Natural killer cell treated with Interleukin-12 subunit alpha and Interleukin-12 subunit beta and Interleukin-15 and Interleukin-18, amount 100 ng/mL, for 72 hours (primary cell): ENCODE measurements at regions not wholly inside any gene's neighbourhood (a gene's known extent, or its start where the extent isn't known, plus 50 kb on each side); places are given as distances from the start of the nearest gene placed in this dataset.

ENCODE experiments used
- ATAC-seq, 2 donors: fragments of 150-1000 bp; cut with Tn5 transposase in 1 of 2; sonication (Bioruptor Pico), chemical (Tn5 transposase) in 1 of 2; 2 replicates each; pipeline ENCODE4 v1.10.0; 2021
- DNase-seq: peaks from one replicate; pipeline ENCODE4 v3.0.0; 2022; ENCODE audit warnings: low spot score
- H3K27ac Mint-ChIP-seq, 2 donors: 1 replicate in 1 of 2; 2 replicates in 1 of 2; pipeline ENCODE4 v1.8.0; 2022; ENCODE audit warnings: mixed read lengths in 2 of 2, mild to moderate bottlenecking in 1 of 2, moderate library complexity in 1 of 2
- H3K27me3 Mint-ChIP-seq, 2 donors: 1 replicate in 1 of 2; 2 replicates in 1 of 2; pipeline ENCODE4 v1.8.0; 2022; ENCODE audit warnings: mixed read lengths in 2 of 2
- H3K36me3 Mint-ChIP-seq: one replicate; pipeline ENCODE4 v1.8.0; 2022; ENCODE audit warnings: mixed read lengths
- H3K4me1 Mint-ChIP-seq, 2 donors: 1 replicate in 1 of 2; 2 replicates in 1 of 2; pipeline ENCODE4 v1.8.0; 2022; ENCODE audit warnings: low read depth in 2 of 2, mixed read lengths in 2 of 2, mild to moderate bottlenecking in 1 of 2
- H3K4me3 Mint-ChIP-seq: one replicate; pipeline ENCODE4 v1.8.0; 2022; ENCODE audit warnings: mixed read lengths
- H3K9me3 Mint-ChIP-seq: 2 replicates; pipeline ENCODE4 v1.8.0; 2022; ENCODE audit warnings: mixed read lengths

GRCh38 chr10:78396754-78397153 lies 363.1 kb downstream of the RPS24 start:
- DNase-seq (no peak), ATAC-seq (no peak)
- Mint-ChIP-seq H3K9me3 (no peaks in the 10 kb centered on the region), H3K27ac (no peak overlapping the region), H3K4me3 (no peak overlapping the region), H3K27me3 (peaks cover 0 to 6% of the 10 kb centered on the region in 2 donors), H3K4me1 (no peaks in the 10 kb centered on the region), H3K36me3 (no peaks in the 10 kb centered on the region)

GRCh38 chr10:78397786-78398185 lies 364.1 kb downstream of the RPS24 start:
- Mint-ChIP-seq H3K4me1 (no peaks in the 10 kb centered on the region), H3K27ac (no peak overlapping the region), H3K4me3 (no peak overlapping the region), H3K9me3 (no peaks in the 10 kb centered on the region), H3K27me3 (peaks cover 0 to 6% of the 10 kb centered on the region in 2 donors), H3K36me3 (no peaks in the 10 kb centered on the region)
- no peak for DNase-seq
- ATAC-seq: no peak

- H3K9me3 Mint-ChIP-seq: no peaks in the 10 kb centered on the region
- ATAC-seq (peak in 1 of 2 donors; percentile 29), DNase-seq (no peak)
- H3K36me3 Mint-ChIP-seq: no peaks in the 10 kb centered on the region
- H3K27ac Mint-ChIP-seq: no peak overlapping the region
- H3K4me3 Mint-ChIP-seq: no peak overlapping the region
- no peaks in the 10 kb centered on the region for H3K4me1 Mint-ChIP-seq
- peaks cover 0 to 6% of the 10 kb centered on the region in 2 donors for H3K27me3 Mint-ChIP-seq
Measured at GRCh38 chr10:78398382-78398781, 364.7 kb downstream of the RPS24 start.

GRCh38 chr10:78401624-78402367 lies 368.1 kb downstream of the RPS24 start:
- DNase-seq: no peak
- Mint-ChIP-seq H3K4me3 (no peak overlapping the region), H3K27ac (no peak overlapping the region), H3K27me3 (peaks cover 13 to 14% of the 10 kb centered on the region in 2 donors), H3K9me3 (no peaks in the 10 kb centered on the region), H3K4me1 (peaks cover 0 to 6% of the 10 kb centered on the region in 2 donors), H3K36me3 (no peaks in the 10 kb centered on the region)
- ATAC-seq: no peak

GRCh38 chr10:78402591-78402990 lies 368.9 kb downstream of the RPS24 start:
- H3K4me3 Mint-ChIP-seq: no peak overlapping the region
- ATAC-seq: no peak

GRCh38 chr10:78403781-78404180 lies 370.1 kb downstream of the RPS24 start:
- Mint-ChIP-seq H3K27me3 (peaks cover 15 to 18% of the 10 kb centered on the region in 2 donors), H3K4me1 (peaks cover 0 to 14% of the 10 kb centered on the region in 2 donors), H3K4me3 (no peak overlapping the region), H3K27ac (no peak overlapping the region), H3K9me3 (no peaks in the 10 kb centered on the region), H3K36me3 (no peaks in the 10 kb centered on the region)
- no peak for ATAC-seq
- no peak for DNase-seq

More at GRCh38 chr10:78402591-78402990, 368.9 kb downstream of the RPS24 start:
- Mint-ChIP-seq H3K27me3 (peaks cover 15% of the 10 kb centered on the region in 2 donors), H3K27ac (no peak overlapping the region), H3K4me1 (peaks cover 0 to 9% of the 10 kb centered on the region in 2 donors), H3K36me3 (no peaks in the 10 kb centered on the region), H3K9me3 (no peaks in the 10 kb centered on the region)
- DNase-seq: no peak

- Mint-ChIP-seq H3K27ac (no peak overlapping the region), H3K27me3 (peaks cover 15 to 18% of the 10 kb centered on the region in 2 donors), H3K9me3 (no peaks in the 10 kb centered on the region), H3K4me3 (no peak overlapping the region), H3K4me1 (peaks cover 0 to 14% of the 10 kb centered on the region in 2 donors), H3K36me3 (no peaks in the 10 kb centered on the region)
- DNase-seq: no peak
- no peak for ATAC-seq
Measured at GRCh38 chr10:78404296-78404695, 370.6 kb downstream of the RPS24 start.

GRCh38 chr10:78405231-78405630 lies 371.6 kb downstream of the RPS24 start:
- H3K36me3 Mint-ChIP-seq: no peaks in the 10 kb centered on the region
- peaks cover 15 to 18% of the 10 kb centered on the region in 2 donors for H3K27me3 Mint-ChIP-seq
- no peak overlapping the region for H3K27ac Mint-ChIP-seq
- H3K4me3 Mint-ChIP-seq: no peak overlapping the region
- ATAC-seq (no peak), DNase-seq (no peak)
- peaks cover 0 to 14% of the 10 kb centered on the region in 2 donors for H3K4me1 Mint-ChIP-seq
- H3K9me3 Mint-ChIP-seq: no peaks in the 10 kb centered on the region

GRCh38 chr10:78405736-78406135 lies 372.1 kb downstream of the RPS24 start:
- DNase-seq (no peak), ATAC-seq (no peak)
- Mint-ChIP-seq H3K9me3 (no peaks in the 10 kb centered on the region), H3K4me1 (peaks cover 0 to 14% of the 10 kb centered on the region in 2 donors), H3K36me3 (no peaks in the 10 kb centered on the region), H3K27ac (no peak overlapping the region), H3K27me3 (peaks cover 15 to 18% of the 10 kb centered on the region in 2 donors), H3K4me3 (no peak overlapping the region)

GRCh38 chr10:78406648-78407008 lies 373.0 kb downstream of the RPS24 start:
- peak overlapping the region in 1 of 2 donors; percentile 36 for H3K27ac Mint-ChIP-seq
- ATAC-seq (no peak), DNase-seq (no peak)
- peaks cover 0 to 14% of the 10 kb centered on the region in 2 donors for H3K4me1 Mint-ChIP-seq
- no peaks in the 10 kb centered on the region for H3K36me3 Mint-ChIP-seq
- peaks cover 9 to 18% of the 10 kb centered on the region in 2 donors for H3K27me3 Mint-ChIP-seq
- H3K4me3 Mint-ChIP-seq: peak overlapping the region; percentile 56
- no peaks in the 10 kb centered on the region for H3K9me3 Mint-ChIP-seq

GRCh38 chr10:78407009-78407711 lies 373.5 kb downstream of the RPS24 start:
- Mint-ChIP-seq H3K9me3 (no peaks in the 10 kb centered on the region), H3K4me3 (peak overlapping the region; percentile 56), H3K27me3 (peaks cover 9 to 18% of the 10 kb centered on the region in 2 donors), H3K36me3 (no peaks in the 10 kb centered on the region), H3K4me1 (peaks cover 0 to 14% of the 10 kb centered on the region in 2 donors), H3K27ac (peak overlapping the region in 1 of 2 donors; percentile 36)
- peak; percentile 64 to 82 for ATAC-seq
- peak; percentile 74 for DNase-seq

GRCh38 chr10:78407966-78408365 lies 374.3 kb downstream of the RPS24 start:
- Mint-ChIP-seq H3K9me3 (no peaks in the 10 kb centered on the region), H3K27me3 (peaks cover 14 to 18% of the 10 kb centered on the region in 2 donors), H3K36me3 (no peaks in the 10 kb centered on the region), H3K4me3 (no peak overlapping the region), H3K4me1 (peaks cover 0 to 14% of the 10 kb centered on the region in 2 donors), H3K27ac (no peak overlapping the region)
- DNase-seq (no peak), ATAC-seq (no peak)

GRCh38 chr10:78408671-78409472 lies 375.2 kb downstream of the RPS24 start:
- DNase-seq: no peak
- Mint-ChIP-seq H3K36me3 (no peaks in the 10 kb centered on the region), H3K9me3 (no peaks in the 10 kb centered on the region), H3K27me3 (peaks cover 15 to 18% of the 10 kb centered on the region in 2 donors), H3K27ac (no peak overlapping the region), H3K4me1 (peaks cover 0 to 14% of the 10 kb centered on the region in 2 donors), H3K4me3 (no peak overlapping the region)
- ATAC-seq: peak in 1 of 2 donors; percentile 33
